ENCODE measurements at regions not wholly inside any gene's neighbourhood (a gene's known extent, or its start where the extent isn't known, plus 50 kb on each side); places are given as distances from the start of the nearest gene placed in this dataset.

GRCh38 chr6:144654506-144654905, 369.4 kb downstream of the UTRN start:
- H3K4me1 ChIP-seq = peaks cover 0 to 3% of the 10 kb centered on the region in 2 donors

GRCh38 chr6:144655376-144655775, 370.2 kb downstream of the UTRN start:
- no peaks in the 10 kb centered on the region for H3K9me3 ChIP-seq
- H3K27me3 ChIP-seq = no peaks in the 10 kb centered on the region
- peaks cover 0 to 3% of the 10 kb centered on the region in 2 donors for H3K4me1 ChIP-seq
- no peak for DNase-seq
- H3K36me3 ChIP-seq = no peaks in the 10 kb centered on the region
- TF ChIP-seq POLR2A (IDR thresholded peaks at IDR 0.05) (no peak), CTCF (IDR thresholded peaks at IDR 0.05) (no peak)
- H3K4me3 ChIP-seq = no peak overlapping the region
- H3K27ac ChIP-seq = no peak overlapping the region
- intact Hi-C loops (cut with DNase I; ENCODE audit: low total_unique reads) = no loop called here

More at GRCh38 chr6:144654506-144654905, 369.4 kb downstream of the UTRN start:
- Histone ChIP-seq H3K27ac (no peak overlapping the region), H3K36me3 (no peaks in the 10 kb centered on the region), H3K4me3 (no peak overlapping the region), H3K27me3 (no peaks in the 10 kb centered on the region), H3K9me3 (no peaks in the 10 kb centered on the region)
- intact Hi-C loops (cut with DNase I; ENCODE audit: low total_unique reads) = no loop called here
- no peak for TF ChIP-seq POLR2A (IDR thresholded peaks at IDR 0.05)
- TF ChIP-seq CTCF (IDR thresholded peaks at IDR 0.05) = no peak
- DNase-seq = no peak

- no peak for DNase-seq
- Histone ChIP-seq H3K27me3 (no peaks in the 10 kb centered on the region), H3K27ac (no peak overlapping the region), H3K4me3 (no peak overlapping the region), H3K36me3 (no peaks in the 10 kb centered on the region), H3K9me3 (no peaks in the 10 kb centered on the region), H3K4me1 (peaks cover 0 to 3% of the 10 kb centered on the region in 2 donors)
- intact Hi-C loops (cut with DNase I; ENCODE audit: low total_unique reads) = no loop called here
- TF ChIP-seq POLR2A (IDR thresholded peaks at IDR 0.05) (no peak), CTCF (IDR thresholded peaks at IDR 0.05) (no peak)
Measured at GRCh38 chr6:144657691-144658090, 372.6 kb downstream of the UTRN start.

- Histone ChIP-seq H3K36me3 (no peaks in the 10 kb centered on the region), H3K4me1 (peaks cover 0 to 3% of the 10 kb centered on the region in 2 donors), H3K9me3 (no peaks in the 10 kb centered on the region), H3K4me3 (no peak overlapping the region), H3K27ac (peak overlapping the region; percentile 38 to 49), H3K27me3 (no peaks in the 10 kb centered on the region)
- TF ChIP-seq POLR2A (IDR thresholded peaks at IDR 0.05) = no peak
- no peak for TF ChIP-seq CTCF (IDR thresholded peaks at IDR 0.05)
- DNase-seq = peak; percentile 35 to 51
- intact Hi-C loops (cut with DNase I; ENCODE audit: low total_unique reads) = no loop called here
Measured at GRCh38 chr6:144659202-144660182, 374.4 kb downstream of the UTRN start.

GRCh38 chr6:144660561-144661115, 375.5 kb downstream of the UTRN start:
- Histone ChIP-seq H3K4me1 (peaks cover 0 to 3% of the 10 kb centered on the region in 2 donors), H3K4me3 (no peak overlapping the region)

More at GRCh38 chr6:144660561-144661115, 375.5 kb downstream of the UTRN start:
- no peak for DNase-seq
- Histone ChIP-seq H3K27ac (no peak overlapping the region), H3K36me3 (no peaks in the 10 kb centered on the region), H3K9me3 (no peaks in the 10 kb centered on the region), H3K27me3 (no peaks in the 10 kb centered on the region)
- TF ChIP-seq CTCF (IDR thresholded peaks at IDR 0.05) (no peak), POLR2A (IDR thresholded peaks at IDR 0.05) (no peak)
- intact Hi-C loops (cut with DNase I; ENCODE audit: low total_unique reads) = no loop called here
